Type B pancreatic cell (in vitro differentiated cells): ENCODE measurements at regions not wholly inside any gene's neighbourhood (a gene's known extent, or its start where the extent isn't known, plus 50 kb on each side); places are given as distances from the start of the nearest gene placed in this dataset.

Source experiments
- DNase-seq: peaks from one replicate; pipeline ENCODE4 v3.0.0; 2021; ENCODE audit warnings: mixed read lengths; ENCODE audit not compliant: unreplicated experiment; ENCODE audit errors: extremely low spot score
- H3K27ac Mint-ChIP-seq: 2 replicates; pipeline ENCODE4 v1.8.0; 2021; ENCODE audit warnings: mild to moderate bottlenecking, mixed read lengths
- H3K27me3 Mint-ChIP-seq: 2 replicates; pipeline ENCODE4 v1.8.0; 2021; ENCODE audit warnings: mixed read lengths
- H3K36me3 Mint-ChIP-seq: 2 replicates; pipeline ENCODE4 v1.8.0; 2021; ENCODE audit warnings: mixed read lengths
- H3K4me1 Mint-ChIP-seq: one replicate; pipeline ENCODE4 v1.8.0; 2021; ENCODE audit warnings: mixed read lengths; ENCODE audit not compliant: unreplicated experiment
- H3K4me3 Mint-ChIP-seq: 2 replicates; pipeline ENCODE4 v1.8.0; 2021; ENCODE audit warnings: mild to moderate bottlenecking, mixed read lengths
- H3K9me3 Mint-ChIP-seq: 2 replicates; pipeline ENCODE4 v1.8.0; 2021; ENCODE audit warnings: mixed read lengths
- CTCF ChIP-seq: fragments of 200-600 bp; sonication (generic); conservative IDR thresholded peaks from 2 replicates; pipeline ENCODE4 v1.5.0; 2021; ENCODE audit warnings: antibody characterized with exemption, mild to moderate bottlenecking

GRCh38 chr2:147760984-147761383 is 83.8 kb upstream of the ACVR2A start:
- no peaks in the 10 kb centered on the region for H3K9me3 Mint-ChIP-seq
- DNase-seq: no peak
- H3K4me1 Mint-ChIP-seq: peaks cover 7% of the 10 kb centered on the region
- no peaks in the 10 kb centered on the region for H3K36me3 Mint-ChIP-seq
- peaks cover 7% of the 10 kb centered on the region for H3K27me3 Mint-ChIP-seq
- no peak overlapping the region for H3K4me3 Mint-ChIP-seq
- H3K27ac Mint-ChIP-seq: no peak overlapping the region
- TF ChIP-seq CTCF: no peak

- no peak overlapping the region for H3K27ac Mint-ChIP-seq
- TF ChIP-seq CTCF: no peak
- H3K27me3 Mint-ChIP-seq: peaks cover 7% of the 10 kb centered on the region
- H3K36me3 Mint-ChIP-seq: no peaks in the 10 kb centered on the region
- peaks cover 7% of the 10 kb centered on the region for H3K4me1 Mint-ChIP-seq
- no peak for DNase-seq
- H3K4me3 Mint-ChIP-seq: no peak overlapping the region
- no peaks in the 10 kb centered on the region for H3K9me3 Mint-ChIP-seq
These were observed 85.3 kb upstream of the ACVR2A start for GRCh38 chr2:147759536-147759935.

- Mint-ChIP-seq H3K4me1 (peaks cover 7% of the 10 kb centered on the region), H3K27ac (no peak overlapping the region), H3K4me3 (no peak overlapping the region), H3K9me3 (no peaks in the 10 kb centered on the region), H3K36me3 (no peaks in the 10 kb centered on the region), H3K27me3 (peaks cover 7% of the 10 kb centered on the region)
- TF ChIP-seq CTCF: no peak
- DNase-seq: no peak
These were observed 86.0 kb upstream of the ACVR2A start for GRCh38 chr2:147758821-147759220.

- H3K9me3 Mint-ChIP-seq: no peaks in the 10 kb centered on the region
- no peak for TF ChIP-seq CTCF
These were observed 88.8 kb upstream of the ACVR2A start for GRCh38 chr2:147756069-147756468.

GRCh38 chr2:147740211-147740927 is 104.5 kb upstream of the ACVR2A start:
- no peaks in the 10 kb centered on the region for H3K27me3 Mint-ChIP-seq
- no peaks in the 10 kb centered on the region for H3K4me1 Mint-ChIP-seq
- TF ChIP-seq CTCF: no peak
- no peaks in the 10 kb centered on the region for H3K36me3 Mint-ChIP-seq
- peaks cover 5% of the 10 kb centered on the region for H3K9me3 Mint-ChIP-seq
- no peak overlapping the region for H3K27ac Mint-ChIP-seq
- no peak overlapping the region for H3K4me3 Mint-ChIP-seq
- no peak for DNase-seq

More at GRCh38 chr2:147756069-147756468, 88.8 kb upstream of the ACVR2A start:
- Mint-ChIP-seq H3K4me1 (peaks cover 7% of the 10 kb centered on the region), H3K27me3 (peaks cover 7% of the 10 kb centered on the region), H3K36me3 (no peaks in the 10 kb centered on the region), H3K4me3 (no peak overlapping the region), H3K27ac (no peak overlapping the region)
- DNase-seq: no peak
